GM23338 (cell line): ENCODE measurements at regions not wholly inside any gene's neighbourhood (a gene's known extent, or its start where the extent isn't known, plus 50 kb on each side); places are given as distances from the start of the nearest gene placed in this dataset.
A peak's percentile ranks its signal among the peaks of the same experiment; 100 is the strongest.

ENCODE experiments used
- ATAC-seq: fragments of 200-7000 bp; cut with Tn5 transposase; 3 replicates; pipeline ENCODE4 v1.9.1; 2020
- DNase-seq: peaks from one replicate; pipeline ENCODE4 v3.0.0-alpha.2; 2015; ENCODE audit warnings: low spot score
- H2AFZ ChIP-seq: fragments of 200-600 bp; sonication (generic); 2 replicates; pipeline ENCODE4 v1.8.0; 2016; ENCODE audit warnings: antibody characterized with exemption, mild to moderate bottlenecking, moderate library complexity
- H3F3A ChIP-seq: fragments of 200-600 bp; sonication (generic); replicated peaks from 2 replicates; pipeline ENCODE4 v1.8.0; 2017; ENCODE audit warnings: antibody characterized with exemption, mixed run types, low read depth
- H3K27ac ChIP-seq: fragments of 200-600 bp; sonication (generic); 2 replicates; pipeline ENCODE4 v1.6.1; 2016; ENCODE audit warnings: low read depth
- H3K27me3 ChIP-seq: fragments of 200-600 bp; sonication (generic); 2 replicates; pipeline ENCODE4 v1.8.0; 2016; ENCODE audit warnings: mild to moderate bottlenecking, mixed run types, moderate library complexity; ENCODE audit not compliant: insufficient read depth
- H3K36me3 ChIP-seq: fragments of 200-600 bp; sonication (generic); 2 replicates; pipeline ENCODE4 v1.8.0; 2016; ENCODE audit warnings: mild to moderate bottlenecking; ENCODE audit not compliant: insufficient read depth
- H3K4me1 ChIP-seq: fragments of 200-600 bp; sonication (generic); 2 replicates; pipeline ENCODE4 v1.8.0; 2016; ENCODE audit warnings: mild to moderate bottlenecking, moderate library complexity; ENCODE audit not compliant: insufficient read depth
- H3K4me2 ChIP-seq: fragments of 200-600 bp; sonication (generic); 2 replicates; pipeline ENCODE4 v1.7.1; 2017; ENCODE audit warnings: mixed run types
- H3K4me3 ChIP-seq: fragments of 200-600 bp; sonication (generic); 2 replicates; pipeline ENCODE4 v1.6.1; 2016; ENCODE audit warnings: mixed run types
- H3K79me2 ChIP-seq: fragments of 200-600 bp; sonication (generic); replicated peaks from 2 replicates; pipeline ENCODE4 v1.8.0; 2017; ENCODE audit warnings: mild to moderate bottlenecking; ENCODE audit not compliant: insufficient read depth
- H3K9me2 ChIP-seq: fragments of 200-600 bp; sonication (generic); 2 replicates; pipeline ENCODE4 v1.8.0; 2017; ENCODE audit not compliant: insufficient read depth
- H4K20me1 ChIP-seq: fragments of 200-600 bp; sonication (generic); replicated peaks from 2 replicates; pipeline ENCODE4 v1.8.0; 2017; ENCODE audit warnings: mild to moderate bottlenecking; ENCODE audit not compliant: insufficient read depth
- H3K27ac Mint-ChIP-seq: 2 replicates; pipeline ENCODE4 v1.8.0; 2020; ENCODE audit warnings: inconsistent platforms, mild to moderate bottlenecking, moderate library complexity, mixed read lengths
- H3K27me3 Mint-ChIP-seq: 3 replicates; pipeline ENCODE4 v1.8.0; 2022; ENCODE audit warnings: low read depth, mild to moderate bottlenecking, moderate library complexity, mixed read lengths, inconsistent platforms; ENCODE audit not compliant: insufficient read depth, poor library complexity
- H3K36me3 Mint-ChIP-seq: 3 replicates; pipeline ENCODE4 v1.8.0; 2021; ENCODE audit warnings: low read depth, mild to moderate bottlenecking, inconsistent platforms, moderate library complexity, mixed read lengths
- H3K4me1 Mint-ChIP-seq: 3 replicates; pipeline ENCODE4 v1.8.0; 2020; ENCODE audit warnings: mild to moderate bottlenecking, inconsistent platforms, mixed read lengths
- H3K4me3 Mint-ChIP-seq: 3 replicates; pipeline ENCODE4 v1.8.0; 2021; ENCODE audit warnings: moderate library complexity, mild to moderate bottlenecking, inconsistent platforms, mixed read lengths
- H3K9me3 Mint-ChIP-seq: 3 replicates; pipeline ENCODE4 v1.8.0; 2020; ENCODE audit warnings: moderate library complexity, mild to moderate bottlenecking, inconsistent platforms, mixed read lengths
- CREB1 ChIP-seq: fragments of 250-450 bp; sonication (Bioruptor Pico); IDR thresholded peaks from 2 replicates; pipeline ENCODE4 v1.5.0; 2020; ENCODE audit warnings: low read depth, mild to moderate bottlenecking, moderate library complexity
- EZH2 ChIP-seq: fragments of 200-600 bp; sonication (generic); IDR thresholded peaks from one replicate; pipeline ENCODE4 v1.8.0; 2017; ENCODE audit warnings: antibody characterized with exemption, mild to moderate bottlenecking, low read depth; ENCODE audit not compliant: unreplicated experiment
- EZH2phosphoT487 ChIP-seq: fragments of 200-600 bp; sonication (generic); IDR thresholded peaks from one replicate; pipeline ENCODE4 v1.8.1; 2018; ENCODE audit warnings: antibody characterized with exemption; ENCODE audit not compliant: unreplicated experiment
- JUNB ChIP-seq: IDR thresholded peaks from one replicate; pipeline ENCODE4 v1.6.1; 2016; ENCODE audit warnings: antibody characterized with exemption; ENCODE audit not compliant: unreplicated experiment
- POLR2AphosphoS5 ChIP-seq: IDR thresholded peaks from 2 replicates; pipeline ENCODE4 v1.6.1; 2016; ENCODE audit warnings: antibody characterized with exemption, low read depth
- REST ChIP-seq: IDR thresholded peaks from one replicate; pipeline ENCODE4 v1.6.1; 2018; ENCODE audit warnings: antibody characterized with exemption; ENCODE audit not compliant: unreplicated experiment
- ZNF114 ChIP-seq: fragments of 250-450 bp; sonication (Bioruptor Pico); IDR thresholded peaks from 2 replicates; pipeline ENCODE4 v1.5.0; 2020; ENCODE audit warnings: mild to moderate bottlenecking, moderate library complexity
- TF ChIP-seq, protein P1 (sequence below), 2 experiments: fragments of 200-600 bp in 1 of 2; sonication (generic) in 1 of 2; conservative IDR thresholded peaks; 2 replicates each; pipeline versions ENCODE4 v1.5.1 to v1.6.1; 2016 to 2017; ENCODE audit warnings: antibody characterized with exemption in 2 of 2, low read depth in 2 of 2, mild to moderate bottlenecking in 2 of 2, moderate library complexity in 1 of 2
- TF ChIP-seq, protein P2 (sequence below): IDR thresholded peaks from 2 replicates; pipeline ENCODE4 v1.6.1; 2016; ENCODE audit warnings: antibody characterized with exemption

- H3F3A ChIP-seq = no peaks in the 10 kb centered on the region
- ATAC-seq = no peak
- H3K4me3 Mint-ChIP-seq = no peak overlapping the region
These were observed 177.2 kb downstream of the PMP22 start for GRCh38 chr17:15087946-15088345.

GRCh38 chr17:15086776-15087295 is 178.3 kb downstream of the PMP22 start:
- Histone ChIP-seq H3K4me1 (peaks cover 17% of the 10 kb centered on the region), H3K79me2 (no peaks in the 10 kb centered on the region), H3F3A (no peaks in the 10 kb centered on the region), H3K27me3 (no peaks in the 10 kb centered on the region), H3K9me2 (no peaks in the 10 kb centered on the region), H3K36me3 (no peaks in the 10 kb centered on the region), H4K20me1 (no peaks in the 10 kb centered on the region), H3K4me3 (0 out of 2 replicates have a peak overlapping the region, but pooled peaks have one; percentile 1), H3K4me2 (peak overlapping the region; percentile 25), H2AFZ (peak overlapping the region; percentile 67), H3K27ac (no peak overlapping the region)
- Mint-ChIP-seq H3K36me3 (no peaks in the 10 kb centered on the region), H3K27me3 (no peaks in the 10 kb centered on the region), H3K9me3 (no peaks in the 10 kb centered on the region), H3K4me1 (peaks cover 29% of the 10 kb centered on the region), H3K27ac (no peak overlapping the region; the same call in 1 of the 2 replicates), H3K4me3 (no peak overlapping the region)
- DNase-seq (peak; percentile 10), ATAC-seq (peak; percentile 46)
- TF ChIP-seq POLR2AphosphoS5 = no peak
- TF ChIP-seq REST = no peak
- TF ChIP-seq JUNB = no peak
- TF ChIP-seq CREB1 = no peak

More at GRCh38 chr17:15087946-15088345, 177.2 kb downstream of the PMP22 start:
- H4K20me1 ChIP-seq = no peaks in the 10 kb centered on the region
- H2AFZ ChIP-seq = no peak overlapping the region
- no peaks in the 10 kb centered on the region for H3K9me3 Mint-ChIP-seq
- no peak overlapping the region for H3K4me3 ChIP-seq
- H3K36me3 Mint-ChIP-seq = no peaks in the 10 kb centered on the region
- H3K4me2 ChIP-seq = no peak overlapping the region
- no peak for DNase-seq
- peaks cover 26% of the 10 kb centered on the region for H3K4me1 Mint-ChIP-seq
- no peaks in the 10 kb centered on the region for H3K79me2 ChIP-seq
- no peak for TF ChIP-seq CREB1
- TF ChIP-seq EZH2phosphoT487 = no peak
- TF ChIP-seq, protein P1, sequence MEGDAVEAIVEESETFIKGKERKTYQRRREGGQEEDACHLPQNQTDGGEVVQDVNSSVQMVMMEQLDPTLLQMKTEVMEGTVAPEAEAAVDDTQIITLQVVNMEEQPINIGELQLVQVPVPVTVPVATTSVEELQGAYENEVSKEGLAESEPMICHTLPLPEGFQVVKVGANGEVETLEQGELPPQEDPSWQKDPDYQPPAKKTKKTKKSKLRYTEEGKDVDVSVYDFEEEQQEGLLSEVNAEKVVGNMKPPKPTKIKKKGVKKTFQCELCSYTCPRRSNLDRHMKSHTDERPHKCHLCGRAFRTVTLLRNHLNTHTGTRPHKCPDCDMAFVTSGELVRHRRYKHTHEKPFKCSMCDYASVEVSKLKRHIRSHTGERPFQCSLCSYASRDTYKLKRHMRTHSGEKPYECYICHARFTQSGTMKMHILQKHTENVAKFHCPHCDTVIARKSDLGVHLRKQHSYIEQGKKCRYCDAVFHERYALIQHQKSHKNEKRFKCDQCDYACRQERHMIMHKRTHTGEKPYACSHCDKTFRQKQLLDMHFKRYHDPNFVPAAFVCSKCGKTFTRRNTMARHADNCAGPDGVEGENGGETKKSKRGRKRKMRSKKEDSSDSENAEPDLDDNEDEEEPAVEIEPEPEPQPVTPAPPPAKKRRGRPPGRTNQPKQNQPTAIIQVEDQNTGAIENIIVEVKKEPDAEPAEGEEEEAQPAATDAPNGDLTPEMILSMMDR (conservative IDR thresholded peaks at IDR 0.05; ENCODE audit: low read depth in 2 of 2) = no peak
- no peak for TF ChIP-seq EZH2
- TF ChIP-seq, protein P2, sequence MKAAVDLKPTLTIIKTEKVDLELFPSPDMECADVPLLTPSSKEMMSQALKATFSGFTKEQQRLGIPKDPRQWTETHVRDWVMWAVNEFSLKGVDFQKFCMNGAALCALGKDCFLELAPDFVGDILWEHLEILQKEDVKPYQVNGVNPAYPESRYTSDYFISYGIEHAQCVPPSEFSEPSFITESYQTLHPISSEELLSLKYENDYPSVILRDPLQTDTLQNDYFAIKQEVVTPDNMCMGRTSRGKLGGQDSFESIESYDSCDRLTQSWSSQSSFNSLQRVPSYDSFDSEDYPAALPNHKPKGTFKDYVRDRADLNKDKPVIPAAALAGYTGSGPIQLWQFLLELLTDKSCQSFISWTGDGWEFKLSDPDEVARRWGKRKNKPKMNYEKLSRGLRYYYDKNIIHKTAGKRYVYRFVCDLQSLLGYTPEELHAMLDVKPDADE = no peak
- TF ChIP-seq ZNF114 (CRISPR knock-in tag) = no peak
- no peak overlapping the region for H3K27ac ChIP-seq
- no peaks in the 10 kb centered on the region for H3K9me2 ChIP-seq
- H3K27me3 Mint-ChIP-seq = no peaks in the 10 kb centered on the region
- H3K27me3 ChIP-seq = no peaks in the 10 kb centered on the region
- no peaks in the 10 kb centered on the region for H3K36me3 ChIP-seq
- H3K4me1 ChIP-seq = peaks cover 17% of the 10 kb centered on the region
- no peak overlapping the region for H3K27ac Mint-ChIP-seq
